HEK293T (cell line): ENCODE measurements at regions not wholly inside any gene's neighbourhood (a gene's known extent, or its start where the extent isn't known, plus 50 kb on each side); places are given as distances from the start of the nearest gene placed in this dataset.

Experiments used
- BHLHE40 ChIP-seq: fragments of 450-650 bp; IDR thresholded peaks from 2 replicates; pipeline ENCODE4 v1.6.1; 2016; ENCODE audit warnings: mild to moderate bottlenecking, moderate library complexity, borderline replicate concordance
- L3MBTL2 ChIP-seq: fragments of 450-650 bp; conservative IDR thresholded peaks from 2 replicates; pipeline ENCODE4 v1.6.1; 2016; ENCODE audit warnings: mild to moderate bottlenecking
- NFRKB ChIP-seq: fragments of 450-650 bp; IDR thresholded peaks from 2 replicates; pipeline ENCODE4 v1.6.1; 2016; ENCODE audit warnings: mild to moderate bottlenecking, moderate library complexity
- SUZ12 ChIP-seq: fragments of 450-650 bp; IDR thresholded peaks from 2 replicates; pipeline ENCODE4 v1.6.1; 2016; ENCODE audit warnings: mild to moderate bottlenecking

DNA sequence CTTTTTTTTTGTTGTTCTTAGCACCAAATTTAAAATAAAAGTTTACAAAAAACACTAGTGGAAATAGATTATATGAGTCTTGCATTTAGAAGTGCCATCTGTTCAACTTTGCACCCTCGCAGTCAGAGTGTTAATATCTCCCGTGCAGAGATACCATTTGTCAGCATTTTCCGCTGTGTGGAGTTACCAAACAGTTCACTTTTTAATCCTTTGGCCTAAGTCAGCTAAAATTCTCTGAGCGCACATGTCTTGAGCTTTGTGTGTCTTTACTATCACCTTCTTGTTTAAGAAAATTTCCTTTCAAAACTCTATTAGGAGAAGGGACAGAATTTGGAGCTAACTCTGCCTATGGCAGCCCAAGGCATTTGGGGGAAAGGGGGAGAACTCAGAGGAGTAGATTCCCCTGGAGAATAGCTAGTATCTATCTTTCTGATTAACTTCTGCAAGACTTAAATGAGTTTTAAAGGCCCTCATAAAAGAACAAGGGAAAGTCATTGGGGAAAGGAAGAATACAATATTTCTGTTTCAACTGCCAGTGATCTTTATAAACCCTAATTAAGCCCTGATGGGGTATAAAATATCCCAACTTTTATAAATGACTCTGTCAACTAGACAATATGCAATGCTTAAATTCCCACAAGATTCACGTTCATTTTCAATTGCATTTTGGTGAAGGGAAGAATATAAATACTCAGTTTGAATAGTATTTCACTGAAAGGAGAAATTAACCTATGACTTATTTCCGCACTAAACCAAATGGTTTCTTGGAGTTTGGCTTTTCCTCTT, 114.9 kb upstream of the RAB11FIP2 start:
- TF ChIP-seq SUZ12 (no peak), L3MBTL2 (no peak), NFRKB (no peak), BHLHE40 (no peak)
